Lower leg skin (tissue), 3 donors: ENCODE measurements at regions not wholly inside any gene's neighbourhood (a gene's known extent, or its start where the extent isn't known, plus 50 kb on each side); places are given as distances from the start of the nearest gene placed in this dataset.
"Not testable (repeated sequence)": the region's sequence is repeated elsewhere in the genome, so short reads cannot be mapped to it uniquely, and the experiment has no call there.

Experiments used
- POLR2A ChIP-seq, 2 donors: fragments of 450-650 bp; IDR thresholded peaks; one replicate each; pipeline ENCODE4 v1.6.1; 2016 to 2017; ENCODE audit warnings: antibody characterized with exemption in 2 of 2, mild to moderate bottlenecking in 1 of 2, moderate library complexity in 1 of 2
- TF ChIP-seq, protein P1 (sequence below), 3 donors: fragments of 450-650 bp; IDR thresholded peaks; one replicate each; pipeline ENCODE4 v1.5.1; 2016; ENCODE audit warnings: antibody characterized with exemption in 3 of 3, mild to moderate bottlenecking in 3 of 3, moderate library complexity in 2 of 3

DNA sequence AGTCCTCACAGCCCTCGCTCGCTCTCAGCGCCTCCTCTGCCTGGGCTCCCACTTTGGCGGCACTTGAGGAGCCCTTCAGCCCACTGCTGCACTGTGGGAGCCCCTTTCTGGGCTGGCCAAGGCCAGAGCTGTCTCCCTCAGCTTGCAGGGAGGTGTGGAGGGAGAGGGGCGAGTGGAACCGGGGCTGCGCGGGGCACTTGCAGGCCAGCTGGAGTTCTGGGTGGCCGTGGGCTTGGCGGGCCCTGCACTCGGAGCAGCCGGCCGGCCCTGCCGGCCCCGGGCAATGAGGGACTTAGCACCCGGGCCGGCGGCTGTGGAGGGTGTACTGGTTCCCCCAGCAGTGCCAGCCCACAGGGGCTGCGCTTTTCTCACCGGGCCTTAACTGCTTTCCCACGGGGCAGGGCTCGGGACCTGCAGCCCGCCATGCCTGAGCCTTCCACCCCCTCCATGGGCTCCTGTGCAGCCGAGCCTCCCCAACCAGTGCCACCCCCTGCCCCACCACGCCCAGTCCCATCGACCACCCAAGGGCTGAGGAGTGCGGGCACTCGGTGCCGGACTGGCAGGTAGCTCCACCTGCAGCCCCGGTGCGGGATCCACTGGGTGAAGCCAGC, 584.1 kb upstream of the KLF12 start:
- TF ChIP-seq, protein P1, sequence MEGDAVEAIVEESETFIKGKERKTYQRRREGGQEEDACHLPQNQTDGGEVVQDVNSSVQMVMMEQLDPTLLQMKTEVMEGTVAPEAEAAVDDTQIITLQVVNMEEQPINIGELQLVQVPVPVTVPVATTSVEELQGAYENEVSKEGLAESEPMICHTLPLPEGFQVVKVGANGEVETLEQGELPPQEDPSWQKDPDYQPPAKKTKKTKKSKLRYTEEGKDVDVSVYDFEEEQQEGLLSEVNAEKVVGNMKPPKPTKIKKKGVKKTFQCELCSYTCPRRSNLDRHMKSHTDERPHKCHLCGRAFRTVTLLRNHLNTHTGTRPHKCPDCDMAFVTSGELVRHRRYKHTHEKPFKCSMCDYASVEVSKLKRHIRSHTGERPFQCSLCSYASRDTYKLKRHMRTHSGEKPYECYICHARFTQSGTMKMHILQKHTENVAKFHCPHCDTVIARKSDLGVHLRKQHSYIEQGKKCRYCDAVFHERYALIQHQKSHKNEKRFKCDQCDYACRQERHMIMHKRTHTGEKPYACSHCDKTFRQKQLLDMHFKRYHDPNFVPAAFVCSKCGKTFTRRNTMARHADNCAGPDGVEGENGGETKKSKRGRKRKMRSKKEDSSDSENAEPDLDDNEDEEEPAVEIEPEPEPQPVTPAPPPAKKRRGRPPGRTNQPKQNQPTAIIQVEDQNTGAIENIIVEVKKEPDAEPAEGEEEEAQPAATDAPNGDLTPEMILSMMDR (IDR thresholded peaks at IDR 0.05), result not testable (repeated sequence)
- not testable (repeated sequence) for TF ChIP-seq POLR2A (IDR thresholded peaks at IDR 0.05)
